NCI-H82 (cell line): ENCODE measurements at regions not wholly inside any gene's neighbourhood (a gene's known extent, or its start where the extent isn't known, plus 50 kb on each side); places are given as distances from the start of the nearest gene placed in this dataset.
"Not testable (repeated sequence)": the region's sequence is repeated elsewhere in the genome, so short reads cannot be mapped to it uniquely, and the experiment has no call there.

Experiments
- DNase-seq: peaks from one replicate; lab custom pipeline; 2025; lab: John Stamatoyannopoulos, UW

GRCh38 chr1:116298213-116298579 is 74.8 kb upstream of the ATP1A1 start:
- DNase-seq: not testable (repeated sequence)

- no peak for DNase-seq
These were observed 74.3 kb upstream of the ATP1A1 start for GRCh38 chr1:116298746-116299145.

- DNase-seq: no peak
These were observed 73.8 kb upstream of the ATP1A1 start for GRCh38 chr1:116299248-116299647.

GRCh38 chr1:116302281-116302680 is 70.8 kb upstream of the ATP1A1 start:
- no peak for DNase-seq

GRCh38 chr1:116306102-116306501 is 66.9 kb upstream of the ATP1A1 start:
- no peak for DNase-seq

- DNase-seq: no peak
These were observed 66.1 kb upstream of the ATP1A1 start for GRCh38 chr1:116306840-116307442.

GRCh38 chr1:116308276-116308675 is 64.8 kb upstream of the ATP1A1 start:
- DNase-seq: no peak

- no peak for DNase-seq
These were observed 63.8 kb upstream of the ATP1A1 start for GRCh38 chr1:116309090-116309870.

GRCh38 chr1:116310180-116310579 is 62.9 kb upstream of the ATP1A1 start:
- no peak for DNase-seq

- DNase-seq: no peak
These were observed 61.9 kb upstream of the ATP1A1 start for GRCh38 chr1:116311193-116311592.

GRCh38 chr1:116311756-116312680 is 61.0 kb upstream of the ATP1A1 start:
- peak; percentile 19 for DNase-seq

GRCh38 chr1:116312681-116313069 is 60.4 kb upstream of the ATP1A1 start:
- DNase-seq: no peak

GRCh38 chr1:116313776-116314175 is 59.3 kb upstream of the ATP1A1 start:
- DNase-seq: no peak

- DNase-seq: no peak
These were observed 58.6 kb upstream of the ATP1A1 start for GRCh38 chr1:116314305-116314919.

GRCh38 chr1:116316373-116316772 is 56.7 kb upstream of the ATP1A1 start:
- no peak for DNase-seq

- no peak for DNase-seq
These were observed 54.1 kb upstream of the ATP1A1 start for GRCh38 chr1:116318897-116319296.

GRCh38 chr1:116320874-116321273 is 52.2 kb upstream of the ATP1A1 start:
- DNase-seq: no peak

GRCh38 chr1:116321766-116322175 is 51.3 kb upstream of the ATP1A1 start:
- DNase-seq: no peak

- no peak for DNase-seq
These were observed 50.2 kb upstream of the ATP1A1 start for GRCh38 chr1:116322752-116323405.
